ENCODE measurements at regions not wholly inside any gene's neighbourhood (a gene's known extent, or its start where the extent isn't known, plus 50 kb on each side); places are given as distances from the start of the nearest gene placed in this dataset.

- TF ChIP-seq CTCF (conservative IDR thresholded peaks at IDR 0.05; ENCODE audit: low read depth in 2 of 2) (no peak), EZH2phosphoT487 (IDR thresholded peaks at IDR 0.05; ENCODE audit: unreplicated experiment) (no peak), NANOG (IDR thresholded peaks at IDR 0.05; ENCODE audit: borderline replicate concordance) (no peak), JUNB (IDR thresholded peaks at IDR 0.05; ENCODE audit: unreplicated experiment) (no peak), POLR2AphosphoS5 (IDR thresholded peaks at IDR 0.05; ENCODE audit: low read depth) (no peak), REST (IDR thresholded peaks at IDR 0.05; ENCODE audit: unreplicated experiment) (no peak), EZH2 (IDR thresholded peaks at IDR 0.05; ENCODE audit: low read depth, unreplicated experiment) (no peak), CREB1 (CRISPR knock-in tag; IDR thresholded peaks at IDR 0.05; ENCODE audit: low read depth) (no peak)
Measured at GRCh38 chr1:63027176-63027575, 243.2 kb downstream of the ATG4C start.
